Osteoblast (primary cell): ENCODE measurements at regions not wholly inside any gene's neighbourhood (a gene's known extent, or its start where the extent isn't known, plus 50 kb on each side); places are given as distances from the start of the nearest gene placed in this dataset.
"Not testable (repeated sequence)": the region's sequence is repeated elsewhere in the genome, so short reads cannot be mapped to it uniquely, and the experiment has no call there.

Source experiments
- DNase-seq: peaks from one replicate; pipeline ENCODE4 v3.0.0; 2011; ENCODE audit warnings: low spot score, mixed read lengths; ENCODE audit not compliant: insufficient read length; ENCODE audit errors: missing footprints
- H2AFZ ChIP-seq: 2 replicates; pipeline ENCODE4 v1.6.0; 2011; ENCODE audit warnings: mild to moderate bottlenecking, low read length
- H3K27ac ChIP-seq: 2 replicates; pipeline ENCODE4 v1.5.1; 2011; ENCODE audit warnings: mild to moderate bottlenecking, low read depth, low read length, moderate library complexity
- H3K27me3 ChIP-seq: 2 replicates; pipeline ENCODE4 v1.6.0; 2012; ENCODE audit warnings: mild to moderate bottlenecking, control low read depth, inconsistent platforms, low read length, moderate library complexity; ENCODE audit not compliant: insufficient read depth
- H3K36me3 ChIP-seq: 2 replicates; pipeline ENCODE4 v1.5.1; 2011; ENCODE audit warnings: mild to moderate bottlenecking, low read length, control low read depth, moderate library complexity; ENCODE audit not compliant: insufficient read depth
- H3K4me1 ChIP-seq: 2 replicates; pipeline ENCODE4 v1.5.1; 2011; ENCODE audit warnings: mild to moderate bottlenecking, low read length, control low read depth, moderate library complexity; ENCODE audit not compliant: insufficient read depth
- H3K4me2 ChIP-seq: 2 replicates; pipeline ENCODE4 v1.6.0; 2011; ENCODE audit warnings: mild to moderate bottlenecking, low read length; ENCODE audit not compliant: insufficient read depth
- H3K4me3 ChIP-seq: fragments of 200-600 bp; sonication (generic); 3 replicates; pipeline ENCODE4 v1.5.1; 2012; ENCODE audit warnings: mild to moderate bottlenecking, low read length, inconsistent platforms; ENCODE audit not compliant: insufficient read depth
- H3K79me2 ChIP-seq: 2 replicates; pipeline ENCODE4 v1.6.0; 2012; ENCODE audit warnings: mild to moderate bottlenecking, low read length, control low read depth, inconsistent platforms; ENCODE audit not compliant: insufficient read depth
- H3K9me3 ChIP-seq: 2 replicates; pipeline ENCODE4 v1.5.1; 2011; ENCODE audit warnings: low read depth, low read length, control low read depth
- H4K20me1 ChIP-seq: 2 replicates; pipeline ENCODE4 v1.6.0; 2012; ENCODE audit warnings: mild to moderate bottlenecking, low read length, control low read depth; ENCODE audit not compliant: insufficient read depth
- TF ChIP-seq, protein P1 (sequence below): IDR thresholded peaks from 2 replicates; pipeline ENCODE4 v1.5.1; 2011; ENCODE audit warnings: mild to moderate bottlenecking, low read depth, low read length, moderate library complexity; ENCODE audit errors: extremely low read depth

DNA sequence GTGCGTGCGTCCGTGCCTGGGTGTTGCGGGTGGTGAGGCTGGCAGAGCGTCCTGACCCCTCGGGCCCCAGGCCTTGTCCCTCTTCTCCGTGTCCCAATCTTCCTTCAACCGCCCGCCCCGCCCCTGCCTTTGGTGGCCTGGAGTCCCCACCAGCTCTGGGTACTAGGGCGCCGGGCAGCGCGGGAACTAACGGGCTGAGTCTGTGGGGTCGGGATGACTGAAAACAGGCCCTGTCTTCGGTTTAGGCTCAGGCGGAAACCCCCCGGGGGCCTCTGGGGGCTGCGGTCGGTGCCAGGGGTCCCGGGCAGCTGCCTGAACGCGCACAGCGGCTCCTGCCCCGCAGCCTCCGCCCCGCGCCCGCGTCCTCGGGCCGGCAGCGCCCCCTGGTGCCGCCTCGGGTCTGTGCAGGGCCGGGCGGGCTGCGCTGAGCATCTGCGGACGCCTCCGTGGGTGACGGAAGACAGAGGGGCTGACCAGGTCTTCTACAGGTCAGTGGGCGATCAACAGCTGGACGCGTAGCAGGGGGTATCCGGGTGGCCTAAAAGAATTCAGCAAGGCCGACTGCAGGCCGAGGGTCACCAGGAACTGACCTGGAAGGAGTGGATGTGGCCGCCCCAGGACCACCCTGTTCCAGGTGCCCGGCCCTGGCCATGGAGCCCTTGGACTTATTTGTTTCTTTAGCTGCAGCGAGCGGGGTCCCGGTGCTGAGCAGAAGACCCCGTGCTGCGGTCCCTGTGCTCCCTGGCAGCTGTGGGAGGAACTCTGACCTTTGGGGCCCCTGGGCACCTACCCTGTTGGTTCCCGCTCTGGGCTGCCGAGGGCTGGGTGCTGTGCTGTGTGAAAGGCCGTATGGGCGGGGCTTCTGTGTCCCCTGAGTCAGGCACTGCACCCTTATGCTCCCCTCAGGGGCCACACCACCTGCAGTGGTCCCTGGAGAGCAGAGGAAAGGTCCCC, 130.2 kb upstream of the LPCAT1 start:
- not testable (repeated sequence) for H2AFZ ChIP-seq, H3K4me1 ChIP-seq, H3K4me3 ChIP-seq, H3K9me3 ChIP-seq, H3K4me2 ChIP-seq, H3K79me2 ChIP-seq, H3K27ac ChIP-seq, H4K20me1 ChIP-seq, H3K36me3 ChIP-seq
- peaks cover 36% of the 10 kb centered on the region for H3K27me3 ChIP-seq
- DNase-seq = peak; percentile 47
- TF ChIP-seq, protein P1, sequence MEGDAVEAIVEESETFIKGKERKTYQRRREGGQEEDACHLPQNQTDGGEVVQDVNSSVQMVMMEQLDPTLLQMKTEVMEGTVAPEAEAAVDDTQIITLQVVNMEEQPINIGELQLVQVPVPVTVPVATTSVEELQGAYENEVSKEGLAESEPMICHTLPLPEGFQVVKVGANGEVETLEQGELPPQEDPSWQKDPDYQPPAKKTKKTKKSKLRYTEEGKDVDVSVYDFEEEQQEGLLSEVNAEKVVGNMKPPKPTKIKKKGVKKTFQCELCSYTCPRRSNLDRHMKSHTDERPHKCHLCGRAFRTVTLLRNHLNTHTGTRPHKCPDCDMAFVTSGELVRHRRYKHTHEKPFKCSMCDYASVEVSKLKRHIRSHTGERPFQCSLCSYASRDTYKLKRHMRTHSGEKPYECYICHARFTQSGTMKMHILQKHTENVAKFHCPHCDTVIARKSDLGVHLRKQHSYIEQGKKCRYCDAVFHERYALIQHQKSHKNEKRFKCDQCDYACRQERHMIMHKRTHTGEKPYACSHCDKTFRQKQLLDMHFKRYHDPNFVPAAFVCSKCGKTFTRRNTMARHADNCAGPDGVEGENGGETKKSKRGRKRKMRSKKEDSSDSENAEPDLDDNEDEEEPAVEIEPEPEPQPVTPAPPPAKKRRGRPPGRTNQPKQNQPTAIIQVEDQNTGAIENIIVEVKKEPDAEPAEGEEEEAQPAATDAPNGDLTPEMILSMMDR = peak; percentile 17

- Histone ChIP-seq H3K36me3 (no peaks in the 10 kb centered on the region), H3K27ac (no peak overlapping the region), H4K20me1 (no peaks in the 10 kb centered on the region), H3K4me3 (no peak overlapping the region), H3K27me3 (peaks cover 28% of the 10 kb centered on the region), H3K4me1 (no peaks in the 10 kb centered on the region), H3K4me2 (no peak overlapping the region), H2AFZ (no peak overlapping the region), H3K79me2 (no peaks in the 10 kb centered on the region), H3K9me3 (no peaks in the 10 kb centered on the region)
- peak; percentile 79 for DNase-seq
- TF ChIP-seq, protein P1 = no peak
These were observed 129.3 kb upstream of the LPCAT1 start for GRCh38 chr5:1652873-1653697.

DNA sequence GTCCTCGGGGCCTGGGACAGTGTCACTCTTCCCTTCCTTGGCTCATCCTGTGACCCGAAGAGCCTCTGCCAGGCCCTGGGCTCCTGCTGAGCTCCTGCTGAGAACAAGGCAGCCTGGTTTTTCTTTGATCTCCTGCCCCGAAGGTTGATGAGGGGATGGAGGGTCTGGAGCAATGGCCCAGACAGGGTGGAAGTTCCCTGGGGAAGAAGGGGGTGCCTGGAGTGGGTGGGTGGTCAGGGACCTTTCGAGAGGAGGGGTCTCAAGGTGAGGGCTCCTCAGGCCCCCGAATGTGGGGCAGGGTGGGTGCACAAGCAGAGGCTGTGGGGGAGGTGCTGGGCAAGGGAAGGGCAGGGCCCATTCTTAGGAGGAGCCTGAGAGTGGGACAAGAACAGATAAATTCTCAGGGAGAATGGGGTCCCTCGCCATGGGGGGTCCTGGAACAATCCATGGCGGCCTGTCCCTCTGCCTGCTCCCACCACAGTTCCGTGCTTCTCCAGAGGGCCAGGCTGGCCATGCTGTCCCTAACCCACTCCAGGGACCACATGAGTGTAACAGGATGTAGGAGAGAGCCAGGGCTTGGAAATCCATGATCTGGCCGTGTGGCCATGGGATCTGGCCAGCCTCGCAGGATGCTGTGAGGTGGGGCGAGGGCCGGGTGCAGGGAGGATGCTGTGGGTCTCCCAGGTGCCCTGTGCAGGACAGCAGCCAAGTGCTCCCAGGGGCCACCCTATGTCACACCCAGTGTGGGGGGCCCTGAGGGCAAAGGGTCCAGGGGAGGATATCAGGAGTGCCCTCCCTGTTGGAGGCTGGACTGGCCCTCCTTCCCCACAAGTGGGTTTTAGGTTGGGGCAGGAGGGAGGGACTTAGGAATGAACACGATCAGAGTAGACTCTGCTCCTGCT, 128.5 kb upstream of the LPCAT1 start:
- Histone ChIP-seq H3K9me3 (no peaks in the 10 kb centered on the region), H2AFZ (no peak overlapping the region), H3K27ac (no peak overlapping the region)

More for the DNA sequence above, 128.5 kb upstream of the LPCAT1 start:
- TF ChIP-seq, protein P1 = no peak
- DNase-seq = peak; percentile 85
- no peaks in the 10 kb centered on the region for H3K4me1 ChIP-seq
- peaks cover 25% of the 10 kb centered on the region for H3K27me3 ChIP-seq
- no peak overlapping the region for H3K4me3 ChIP-seq
- H4K20me1 ChIP-seq = no peaks in the 10 kb centered on the region
- H3K4me2 ChIP-seq = no peak overlapping the region
- no peaks in the 10 kb centered on the region for H3K79me2 ChIP-seq
- no peaks in the 10 kb centered on the region for H3K36me3 ChIP-seq
